GM18520 (cell line): ENCODE measurements at regions not wholly inside any gene's neighbourhood (a gene's known extent, or its start where the extent isn't known, plus 50 kb on each side); places are given as distances from the start of the nearest gene placed in this dataset.

Experiments
- ATAC-seq: cut with Tn5 transposase; IDR thresholded peaks from one replicate; pipeline ENCODE4 v1.9.1; 2021; ENCODE audit not compliant: unreplicated experiment

- no peak for ATAC-seq
Measured at GRCh38 chr5:124341066-124341858, 405.2 kb downstream of the ZNF608 start.

- no peak for ATAC-seq
Measured at GRCh38 chr5:124337996-124338395, 408.4 kb downstream of the ZNF608 start.

GRCh38 chr5:124333298-124333979, 413.0 kb downstream of the ZNF608 start:
- no peak for ATAC-seq

- ATAC-seq, result no peak
Measured at GRCh38 chr5:124332273-124332672, 414.2 kb downstream of the ZNF608 start.

GRCh38 chr5:124330595-124331220, 415.7 kb downstream of the ZNF608 start:
- ATAC-seq, result no peak

GRCh38 chr5:124328201-124328600, 418.2 kb downstream of the ZNF608 start:
- ATAC-seq, result no peak

- ATAC-seq, result no peak
Measured at GRCh38 chr5:124318661-124319060, 427.8 kb downstream of the ZNF608 start.

- ATAC-seq, result no peak
Measured at GRCh38 chr5:124317451-124317850, 429.0 kb downstream of the ZNF608 start.

GRCh38 chr5:124315741-124316415, 430.6 kb downstream of the ZNF608 start:
- no peak for ATAC-seq

- ATAC-seq, result no peak
Measured at GRCh38 chr5:124310453-124310852, 436.0 kb downstream of the ZNF608 start.

GRCh38 chr5:124309241-124309980, 437.0 kb downstream of the ZNF608 start:
- no peak for ATAC-seq

- ATAC-seq, result no peak
Measured at GRCh38 chr5:124303366-124303765, 443.1 kb downstream of the ZNF608 start.

GRCh38 chr5:124302533-124302932, 443.9 kb downstream of the ZNF608 start:
- no peak for ATAC-seq

- no peak for ATAC-seq
Measured at GRCh38 chr5:124301850-124302249, 444.6 kb downstream of the ZNF608 start.

- ATAC-seq, result no peak
Measured at GRCh38 chr5:124300815-124301621, 445.4 kb downstream of the ZNF608 start.

GRCh38 chr5:124297826-124298225, 448.6 kb downstream of the ZNF608 start:
- no peak for ATAC-seq

- ATAC-seq, result no peak
Measured at GRCh38 chr5:124292322-124292855, 454.1 kb downstream of the ZNF608 start.

GRCh38 chr5:124289641-124290311, 456.7 kb downstream of the ZNF608 start:
- ATAC-seq, result no peak

- ATAC-seq, result no peak
Measured at GRCh38 chr5:124289130-124289529, 457.3 kb downstream of the ZNF608 start.
